A549 (cell line): ENCODE measurements at regions not wholly inside any gene's neighbourhood (a gene's known extent, or its start where the extent isn't known, plus 50 kb on each side); places are given as distances from the start of the nearest gene placed in this dataset.

Experiments used
- ATAC-seq, 2 experiments: fragments of 200-7000 bp in 1 of 2; fragments of >200 bp in 1 of 2; cut with Nextera tagmentation in 1 of 2; cut with Tn5 transposase in 1 of 2; 3 replicates each; pipeline versions ENCODE4 v1.8.0 to v1.9.1; 2018 to 2020; ENCODE audit warnings: mild to moderate bottlenecking in 1 of 2, moderate library complexity in 1 of 2
- CTCF ChIA-PET: fragments of 300-600 bp; sonication (Branson Sonifier 250); formaldehyde crosslinking; extraction: SDS; loops from one replicate; lab custom pipeline; 2021; ENCODE audit warnings: antibody characterized with exemption, inconsistent platforms; lab: Yijun Ruan, JAX
- POLR2A ChIA-PET: fragments of 350-600 bp; formaldehyde crosslinking; extraction: SDS; loops from one replicate; lab custom pipeline; 2021; ENCODE audit warnings: antibody characterized with exemption, inconsistent platforms; lab: Yijun Ruan, JAX
- DNase-seq, 2 experiments: peaks; one replicate each; pipeline versions ENCODE4 v3.0.0 to v3.0.0-alpha.2; 2011 to 2016; ENCODE audit warnings: low read depth in 1 of 2, low spot score in 1 of 2
- FAIRE-seq: peaks from 2 replicates; lab custom pipeline; 2011; peaks lifted over from hg19 to GRCh38; lab: Jason Lieb, UNC
- H3K27ac ChIP-seq, 2 experiments: fragments of >200 bp; sonication (Bioruptor Twin); formaldehyde crosslinking; 3 replicates each; pipeline ENCODE4 v1.5.1; 2016 to 2017
- H3K4me1 ChIP-seq: fragments of >200 bp; sonication (Bioruptor Twin); formaldehyde crosslinking; 3 replicates; pipeline ENCODE4 v1.6.1; 2016
- H3K4me2 ChIP-seq: fragments of >200 bp; sonication (Bioruptor Twin); formaldehyde crosslinking; 3 replicates; pipeline ENCODE4 v1.6.1; 2016
- H3K4me3 ChIP-seq: fragments of >200 bp; sonication (Bioruptor Twin); formaldehyde crosslinking; 3 replicates; pipeline ENCODE4 v1.5.1; 2016
- H3K9me3 ChIP-seq: fragments of >200 bp; sonication (Bioruptor Twin); formaldehyde crosslinking; 3 replicates; pipeline ENCODE4 v1.6.1; 2016
- BHLHE40 ChIP-seq: IDR thresholded peaks from 2 replicates; pipeline ENCODE4 v1.6.1; 2012; ENCODE audit warnings: low read depth, low read length, inconsistent platforms
- CBX2 ChIP-seq: fragments of 200-600 bp; sonication (generic); IDR thresholded peaks from 2 replicates; pipeline ENCODE4 v1.6.1; 2016; ENCODE audit warnings: low read depth, mild to moderate bottlenecking, borderline replicate concordance
- CEBPB ChIP-seq, 2 experiments: fragments of >200 bp in 1 of 2; sonication (Bioruptor Twin) in 1 of 2; formaldehyde crosslinking in 1 of 2; IDR thresholded peaks; 2 replicates each; pipeline ENCODE4 v1.6.1; 2012 to 2016
- CHD4 ChIP-seq: fragments of 200-600 bp; sonication (generic); IDR thresholded peaks from 2 replicates; pipeline ENCODE4 v1.6.1; 2016; ENCODE audit warnings: antibody characterized with exemption, mild to moderate bottlenecking, borderline replicate concordance
- CTCF ChIP-seq: fragments of >200 bp; sonication (Bioruptor Twin); formaldehyde crosslinking; IDR thresholded peaks from 3 replicates; pipeline ENCODE4 v1.5.1; 2016
- E2F6 ChIP-seq: IDR thresholded peaks from 2 replicates; pipeline ENCODE4 v1.6.1; 2012; ENCODE audit warnings: low read depth, borderline replicate concordance
- EHF ChIP-seq: fragments of 250-450 bp; sonication (Bioruptor Pico); IDR thresholded peaks from 2 replicates; pipeline ENCODE4 v1.5.0; 2020; ENCODE audit warnings: mild to moderate bottlenecking
- EHMT2 ChIP-seq: fragments of 200-600 bp; sonication (generic); IDR thresholded peaks from 2 replicates; pipeline ENCODE4 v1.6.1; 2016; ENCODE audit warnings: antibody characterized with exemption, low read depth, mild to moderate bottlenecking, moderate library complexity
- ESRRA ChIP-seq: fragments of 150-350 bp; IDR thresholded peaks from 2 replicates; pipeline ENCODE4 v1.6.1; 2014; ENCODE audit warnings: mild to moderate bottlenecking, low read length, borderline replicate concordance
- FOSB ChIP-seq: fragments of 250-450 bp; sonication (Bioruptor Pico); IDR thresholded peaks from 2 replicates; pipeline ENCODE4 v1.5.0; 2020; ENCODE audit warnings: mild to moderate bottlenecking, moderate library complexity
- FOSL2 ChIP-seq, 2 experiments: fragments of 450-650 bp in 1 of 2; fragments of >200 bp in 1 of 2; sonication (Bioruptor Twin) in 1 of 2; formaldehyde crosslinking; IDR thresholded peaks; 2 replicates each; pipeline versions ENCODE4 v1.5.0 to v1.6.1; 2016 to 2020; ENCODE audit warnings: mild to moderate bottlenecking in 1 of 2, moderate library complexity in 1 of 2
- JUNB ChIP-seq: fragments of >200 bp; sonication (Bioruptor Twin); formaldehyde crosslinking; IDR thresholded peaks from 2 replicates; pipeline ENCODE4 v1.6.1; 2016
- MYC ChIP-seq: IDR thresholded peaks from 2 replicates; pipeline ENCODE4 v1.6.1; 2012; ENCODE audit warnings: mild to moderate bottlenecking, inconsistent platforms, low read length, improper control_type of control experiment, borderline replicate concordance
- NFE2L2 ChIP-seq: fragments of 150-350 bp; conservative IDR thresholded peaks from 2 replicates; pipeline ENCODE4 v1.6.1; 2014; ENCODE audit warnings: low read length
- NR3C1 ChIP-seq: fragments of >200 bp; sonication (Bioruptor Twin); formaldehyde crosslinking; IDR thresholded peaks from 3 replicates; pipeline ENCODE4 v1.6.1; 2017
- POLR2A ChIP-seq: IDR thresholded peaks from 2 replicates; pipeline ENCODE4 v1.6.1; 2012; ENCODE audit warnings: mild to moderate bottlenecking, low read length
- RCOR1 ChIP-seq: fragments of 150-350 bp; IDR thresholded peaks from 2 replicates; pipeline ENCODE4 v1.6.1; 2014; ENCODE audit warnings: antibody characterized with exemption, low read length, low read depth
- RNF2 ChIP-seq: fragments of 200-600 bp; sonication (generic); IDR thresholded peaks from 2 replicates; pipeline ENCODE4 v1.6.1; 2016; ENCODE audit warnings: low read depth, mild to moderate bottlenecking, antibody characterized with exemption, moderate library complexity, borderline replicate concordance
- USF2 ChIP-seq: fragments of 450-650 bp; IDR thresholded peaks from 2 replicates; pipeline ENCODE4 v1.6.1; 2014; ENCODE audit warnings: antibody characterized with exemption
- ZC3H11A ChIP-seq: fragments of 450-650 bp; IDR thresholded peaks from 2 replicates; pipeline ENCODE4 v1.6.1; 2014; ENCODE audit warnings: antibody characterized with exemption, mild to moderate bottlenecking
- ZFP36 ChIP-seq: fragments of 450-650 bp; IDR thresholded peaks from 2 replicates; pipeline ENCODE4 v1.6.1; 2014; ENCODE audit warnings: borderline replicate concordance; ENCODE audit not compliant: partially characterized antibody
- ZNF302 ChIP-seq: fragments of 250-450 bp; sonication (Bioruptor Pico); IDR thresholded peaks from 2 replicates; pipeline ENCODE4 v1.9.0; 2021; ENCODE audit warnings: inconsistent platforms, mild to moderate bottlenecking, moderate library complexity
- WGBS: methylation state at CpG from one replicate; pipeline ENCODE4 v1.1.6; 2017; ENCODE audit errors: missing lambda C conversion rate; 5-methylcytosine and 5-hydroxymethylcytosine counted together

GRCh38 chr15:97140216-97140615 is 809.7 kb downstream of the NR2F2 start:
- FAIRE-seq (no peak), ATAC-seq (no peak), DNase-seq (no peak)
- Histone ChIP-seq H3K4me1 (no peaks in the 10 kb centered on the region), H3K4me3 (no peak overlapping the region), H3K9me3 (0 out of 3 replicates have a peak, but pooled peaks cover 3% of the 10 kb centered on the region), H3K4me2 (no peak overlapping the region), H3K27ac (no peak overlapping the region)
- TF ChIP-seq JUNB: no peak
- CTCF ChIA-PET: no interaction called here
- WGBS: 17% methylated on average over 4 of the region's 4 CpGs
- POLR2A ChIA-PET: no interaction called here

GRCh38 chr15:97141360-97141759 is 810.9 kb downstream of the NR2F2 start:
- FAIRE-seq (no peak), DNase-seq (no peak), ATAC-seq (no peak)
- H3K4me3 ChIP-seq: no peak overlapping the region
- 0 out of 3 replicates have a peak, but pooled peaks cover 3% of the 10 kb centered on the region for H3K9me3 ChIP-seq
- TF ChIP-seq FOSL2 (IDR thresholded peaks at IDR 0.05) (no peak), FOSL2 (CRISPR knock-in tag; IDR thresholded peaks at IDR 0.05) (no peak), FOSB (CRISPR knock-in tag) (no peak), EHMT2 (no peak), ESRRA (no peak), BHLHE40 (no peak), MYC (no peak), CHD4 (no peak), USF2 (no peak), ZNF302 (CRISPR knock-in tag) (no peak), ZFP36 (no peak), E2F6 (no peak), NR3C1 (no peak), JUNB (no peak), POLR2A (no peak), EHF (no peak), RCOR1 (no peak), ZC3H11A (no peak), CBX2 (no peak)
- H3K27ac ChIP-seq: no peak overlapping the region
- ChIA-PET POLR2A (no interaction called here), CTCF (no interaction called here)
- WGBS: 3% methylated on average over 1 of the region's 1 CpG
- H3K4me1 ChIP-seq: no peaks in the 10 kb centered on the region
- H3K4me2 ChIP-seq: no peak overlapping the region

- WGBS: 5% methylated on average over 2 of the region's 2 CpGs
- H3K4me1 ChIP-seq: no peaks in the 10 kb centered on the region
- ATAC-seq (no peak), FAIRE-seq (no peak), DNase-seq (no peak)
- POLR2A ChIA-PET: no interaction called here
- CTCF ChIA-PET: no interaction called here
- H3K4me3 ChIP-seq: no peak overlapping the region
- H3K9me3 ChIP-seq: 0 out of 3 replicates have a peak, but pooled peaks cover 3% of the 10 kb centered on the region
- TF ChIP-seq MYC (no peak), NFE2L2 (no peak), RNF2 (no peak), RCOR1 (no peak), CTCF (no peak), E2F6 (no peak), CEBPB (IDR thresholded peaks at IDR 0.05) (no peak)
- H3K4me2 ChIP-seq: no peak overlapping the region
- no peak overlapping the region for H3K27ac ChIP-seq
Observed at GRCh38 chr15:97141871-97142270, 811.4 kb downstream of the NR2F2 start.
